Epithelial cell of proximal tubule (primary cell): ENCODE measurements at regions not wholly inside any gene's neighbourhood (a gene's known extent, or its start where the extent isn't known, plus 50 kb on each side); places are given as distances from the start of the nearest gene placed in this dataset.
A peak's percentile ranks its signal among the peaks of the same experiment; 100 is the strongest.

ENCODE experiments used
- DNase-seq: peaks from one replicate; pipeline ENCODE4 v3.0.0-alpha.2; 2011; ENCODE audit warnings: low read depth
- H3K4me3 ChIP-seq: 2 replicates; pipeline ENCODE4 v1.5.1; 2011; ENCODE audit warnings: low read depth, mild to moderate bottlenecking, low read length
- CTCF ChIP-seq: conservative IDR thresholded peaks from 2 replicates; pipeline ENCODE4 v1.5.1; 2012; ENCODE audit warnings: low read depth, mild to moderate bottlenecking, low read length

GRCh38 chr2:238591732-238592131 lies 165.0 kb downstream of the ASB1 start:
- no peak for DNase-seq
- no peak overlapping the region for H3K4me3 ChIP-seq
- no peak for TF ChIP-seq CTCF

GRCh38 chr2:238593236-238593635 lies 166.5 kb downstream of the ASB1 start:
- DNase-seq: no peak
- no peak for TF ChIP-seq CTCF
- no peak overlapping the region for H3K4me3 ChIP-seq

- no peak for DNase-seq
- TF ChIP-seq CTCF: no peak
- H3K4me3 ChIP-seq: no peak overlapping the region
Measured at GRCh38 chr2:238593678-238594077, 167.0 kb downstream of the ASB1 start.

- no peak overlapping the region for H3K4me3 ChIP-seq
- DNase-seq: no peak
- TF ChIP-seq CTCF: no peak
Measured at GRCh38 chr2:238594796-238595749, 168.3 kb downstream of the ASB1 start.

- no peak overlapping the region for H3K4me3 ChIP-seq
- DNase-seq: no peak
- TF ChIP-seq CTCF: no peak
Measured at GRCh38 chr2:238595750-238596570, 169.2 kb downstream of the ASB1 start.

GRCh38 chr2:238596571-238597551 lies 170.1 kb downstream of the ASB1 start:
- no peak for TF ChIP-seq CTCF
- peak; percentile 94 for DNase-seq
- H3K4me3 ChIP-seq: no peak overlapping the region
